Hepatocyte (in vitro differentiated cells): ENCODE measurements at regions not wholly inside any gene's neighbourhood (a gene's known extent, or its start where the extent isn't known, plus 50 kb on each side); places are given as distances from the start of the nearest gene placed in this dataset.

Experiments used
- DNase-seq: peaks from one replicate; pipeline ENCODE4 v3.0.0-alpha.2; 2016; ENCODE audit warnings: low spot score
- H2AFZ ChIP-seq: fragments of 200-600 bp; sonication (generic); 2 replicates; pipeline ENCODE4 v1.6.0; 2016; ENCODE audit warnings: antibody characterized with exemption, mild to moderate bottlenecking
- H3K27ac ChIP-seq: fragments of 200-600 bp; sonication (generic); 2 replicates; pipeline ENCODE4 v1.5.1; 2016; ENCODE audit warnings: mild to moderate bottlenecking
- H3K27me3 ChIP-seq: fragments of 200-600 bp; sonication (generic); 2 replicates; pipeline ENCODE4 v1.6.1; 2016
- H3K36me3 ChIP-seq: fragments of 200-600 bp; sonication (generic); replicated peaks from 2 replicates; pipeline ENCODE4 v1.5.1; 2016; ENCODE audit warnings: low read depth; ENCODE audit not compliant: insufficient read depth
- H3K4me1 ChIP-seq: fragments of 200-600 bp; sonication (generic); 2 replicates; pipeline ENCODE4 v1.5.1; 2016; ENCODE audit warnings: mild to moderate bottlenecking, moderate library complexity; ENCODE audit not compliant: insufficient read depth
- H3K4me2 ChIP-seq: fragments of 200-600 bp; sonication (generic); 2 replicates; pipeline ENCODE4 v1.6.0; 2016
- H3K4me3 ChIP-seq: fragments of 200-600 bp; sonication (generic); 2 replicates; pipeline ENCODE4 v1.5.1; 2016; ENCODE audit warnings: mild to moderate bottlenecking
- H3K79me2 ChIP-seq: fragments of 200-600 bp; sonication (generic); 2 replicates; pipeline ENCODE4 v1.6.0; 2017; ENCODE audit warnings: mild to moderate bottlenecking
- H3K9me2 ChIP-seq: fragments of 200-600 bp; sonication (generic); replicated peaks from 2 replicates; pipeline ENCODE4 v1.6.0; 2017; ENCODE audit warnings: mild to moderate bottlenecking; ENCODE audit not compliant: insufficient read depth
- H3K9me3 ChIP-seq: fragments of 200-600 bp; sonication (generic); 2 replicates; pipeline ENCODE4 v1.5.1; 2016; ENCODE audit warnings: low read depth, mild to moderate bottlenecking
- H4K20me1 ChIP-seq: fragments of 200-600 bp; sonication (generic); 2 replicates; pipeline ENCODE4 v1.6.0; 2016; ENCODE audit warnings: mild to moderate bottlenecking; ENCODE audit not compliant: insufficient read depth, poor library complexity, severe bottlenecking
- EZH2 ChIP-seq: fragments of 200-600 bp; sonication (generic); IDR thresholded peaks from 2 replicates; pipeline ENCODE4 v1.6.1; 2016; ENCODE audit warnings: antibody characterized with exemption, mild to moderate bottlenecking, borderline replicate concordance
- EZH2phosphoT487 ChIP-seq: fragments of 200-600 bp; sonication (generic); IDR thresholded peaks from one replicate; pipeline ENCODE4 v1.6.1; 2018; ENCODE audit warnings: antibody characterized with exemption, mild to moderate bottlenecking, low read depth, moderate library complexity; ENCODE audit not compliant: unreplicated experiment, severe bottlenecking
- WGBS: methylation state at CpG from one replicate; pipeline ENCODE4 v1.1.6; 2016; ENCODE audit warnings: low lambda C conversion rate; ENCODE audit errors: missing lambda C conversion rate; 5-methylcytosine and 5-hydroxymethylcytosine counted together
- TF ChIP-seq, protein P1 (sequence below): fragments of 200-600 bp; sonication (generic); IDR thresholded peaks from 2 replicates; pipeline ENCODE4 v1.5.1; 2016; ENCODE audit warnings: antibody characterized with exemption, mild to moderate bottlenecking; ENCODE audit not compliant: poor library complexity

GRCh38 chr12:125512541-125513298, 447.5 kb downstream of the AACS start:
- no peaks in the 10 kb centered on the region for H3K27me3 ChIP-seq
- H3K4me2 ChIP-seq = no peak overlapping the region
- H4K20me1 ChIP-seq = no peaks in the 10 kb centered on the region
- DNase-seq = no peak
- 74% methylated on average over 12 of the region's 12 CpGs for WGBS
- no peaks in the 10 kb centered on the region for H3K9me3 ChIP-seq
- no peaks in the 10 kb centered on the region for H3K79me2 ChIP-seq
- TF ChIP-seq EZH2 (no peak), EZH2phosphoT487 (no peak)
- TF ChIP-seq, protein P1, sequence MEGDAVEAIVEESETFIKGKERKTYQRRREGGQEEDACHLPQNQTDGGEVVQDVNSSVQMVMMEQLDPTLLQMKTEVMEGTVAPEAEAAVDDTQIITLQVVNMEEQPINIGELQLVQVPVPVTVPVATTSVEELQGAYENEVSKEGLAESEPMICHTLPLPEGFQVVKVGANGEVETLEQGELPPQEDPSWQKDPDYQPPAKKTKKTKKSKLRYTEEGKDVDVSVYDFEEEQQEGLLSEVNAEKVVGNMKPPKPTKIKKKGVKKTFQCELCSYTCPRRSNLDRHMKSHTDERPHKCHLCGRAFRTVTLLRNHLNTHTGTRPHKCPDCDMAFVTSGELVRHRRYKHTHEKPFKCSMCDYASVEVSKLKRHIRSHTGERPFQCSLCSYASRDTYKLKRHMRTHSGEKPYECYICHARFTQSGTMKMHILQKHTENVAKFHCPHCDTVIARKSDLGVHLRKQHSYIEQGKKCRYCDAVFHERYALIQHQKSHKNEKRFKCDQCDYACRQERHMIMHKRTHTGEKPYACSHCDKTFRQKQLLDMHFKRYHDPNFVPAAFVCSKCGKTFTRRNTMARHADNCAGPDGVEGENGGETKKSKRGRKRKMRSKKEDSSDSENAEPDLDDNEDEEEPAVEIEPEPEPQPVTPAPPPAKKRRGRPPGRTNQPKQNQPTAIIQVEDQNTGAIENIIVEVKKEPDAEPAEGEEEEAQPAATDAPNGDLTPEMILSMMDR = no peak
- no peaks in the 10 kb centered on the region for H3K4me1 ChIP-seq
- H3K9me2 ChIP-seq = no peaks in the 10 kb centered on the region
- no peak overlapping the region for H3K4me3 ChIP-seq
- no peak overlapping the region for H3K27ac ChIP-seq
- no peaks in the 10 kb centered on the region for H3K36me3 ChIP-seq
- H2AFZ ChIP-seq = no peak overlapping the region

- no peaks in the 10 kb centered on the region for H3K9me2 ChIP-seq
- no peak overlapping the region for H2AFZ ChIP-seq
- no peaks in the 10 kb centered on the region for H4K20me1 ChIP-seq
- no peaks in the 10 kb centered on the region for H3K27me3 ChIP-seq
- no peak overlapping the region for H3K4me3 ChIP-seq
- no peaks in the 10 kb centered on the region for H3K36me3 ChIP-seq
- 88% methylated on average over 8 of the region's 8 CpGs for WGBS
- no peak for DNase-seq
- H3K27ac ChIP-seq = no peak overlapping the region
- H3K4me2 ChIP-seq = no peak overlapping the region
- no peak for TF ChIP-seq EZH2phosphoT487
- no peak for TF ChIP-seq EZH2
- TF ChIP-seq, protein P1 = no peak
- no peaks in the 10 kb centered on the region for H3K4me1 ChIP-seq
- H3K9me3 ChIP-seq = no peaks in the 10 kb centered on the region
- no peaks in the 10 kb centered on the region for H3K79me2 ChIP-seq
Observed at GRCh38 chr12:125515887-125516286, 450.7 kb downstream of the AACS start.

DNA sequence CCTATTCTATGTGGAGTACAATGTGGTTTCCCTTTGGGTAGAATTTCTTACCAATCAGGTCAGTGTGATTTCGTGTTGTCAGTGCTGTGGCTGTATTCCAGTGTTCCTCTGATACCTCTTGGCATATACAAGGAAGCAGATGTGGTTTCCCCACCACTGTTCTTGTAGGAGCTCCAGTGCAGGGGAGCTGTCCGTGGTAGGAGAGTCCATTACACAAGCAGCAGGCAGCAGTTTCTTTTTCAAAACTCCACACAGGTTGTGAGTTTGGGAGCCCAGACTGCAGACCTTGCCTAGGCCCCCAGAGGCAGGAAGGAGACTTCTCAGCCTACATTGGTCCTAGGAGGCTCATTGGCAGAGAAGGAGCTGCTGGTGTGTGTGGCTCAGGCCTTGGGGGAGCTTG, 452.8 kb downstream of the AACS start:
- DNase-seq = peak; percentile 70

More for the DNA sequence above, 452.8 kb downstream of the AACS start:
- WGBS = 9% methylated on average over 2 of the region's 2 CpGs
- H3K79me2 ChIP-seq = no peaks in the 10 kb centered on the region
- H2AFZ ChIP-seq = no peak overlapping the region
- H3K9me3 ChIP-seq = no peaks in the 10 kb centered on the region
- H3K36me3 ChIP-seq = no peaks in the 10 kb centered on the region
- H3K9me2 ChIP-seq = no peaks in the 10 kb centered on the region
- H3K27me3 ChIP-seq = no peaks in the 10 kb centered on the region
- H3K4me1 ChIP-seq = no peaks in the 10 kb centered on the region
- H3K4me2 ChIP-seq = no peak overlapping the region
- H3K27ac ChIP-seq = no peak overlapping the region
- no peak for TF ChIP-seq EZH2phosphoT487
- TF ChIP-seq, protein P1 = no peak
- H4K20me1 ChIP-seq = no peaks in the 10 kb centered on the region
- H3K4me3 ChIP-seq = no peak overlapping the region
